OCI-M1 (cell line): ENCODE measurements at regions not wholly inside any gene's neighbourhood (a gene's known extent, or its start where the extent isn't known, plus 50 kb on each side); places are given as distances from the start of the nearest gene placed in this dataset.
"Not testable (repeated sequence)": the region's sequence is repeated elsewhere in the genome, so short reads cannot be mapped to it uniquely, and the experiment has no call there.

Source experiments
- DNase-seq: peaks from one replicate; lab custom pipeline; 2025; lab: John Stamatoyannopoulos, UW

DNA sequence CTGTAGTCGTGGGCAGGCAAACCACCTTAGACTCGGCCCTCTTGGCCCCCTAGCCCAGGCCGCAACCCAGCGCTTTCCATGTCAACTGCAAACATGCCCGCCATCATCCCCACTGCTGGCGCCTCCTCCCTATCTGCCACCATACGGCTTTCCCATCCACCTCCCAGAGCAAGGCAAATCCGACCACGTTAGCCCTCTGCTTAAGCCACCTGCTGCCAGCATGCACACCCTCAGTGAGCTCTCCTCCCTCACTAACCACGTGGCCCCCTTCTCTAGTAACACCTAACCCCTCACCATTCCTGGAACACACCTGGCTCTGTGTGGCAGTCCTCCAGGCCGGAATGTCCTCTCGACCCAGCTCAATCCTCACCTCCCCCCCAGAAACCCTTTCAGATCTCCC lies 534.8 kb downstream of the TP53TG3F start:
- not testable (repeated sequence) for DNase-seq

DNA sequence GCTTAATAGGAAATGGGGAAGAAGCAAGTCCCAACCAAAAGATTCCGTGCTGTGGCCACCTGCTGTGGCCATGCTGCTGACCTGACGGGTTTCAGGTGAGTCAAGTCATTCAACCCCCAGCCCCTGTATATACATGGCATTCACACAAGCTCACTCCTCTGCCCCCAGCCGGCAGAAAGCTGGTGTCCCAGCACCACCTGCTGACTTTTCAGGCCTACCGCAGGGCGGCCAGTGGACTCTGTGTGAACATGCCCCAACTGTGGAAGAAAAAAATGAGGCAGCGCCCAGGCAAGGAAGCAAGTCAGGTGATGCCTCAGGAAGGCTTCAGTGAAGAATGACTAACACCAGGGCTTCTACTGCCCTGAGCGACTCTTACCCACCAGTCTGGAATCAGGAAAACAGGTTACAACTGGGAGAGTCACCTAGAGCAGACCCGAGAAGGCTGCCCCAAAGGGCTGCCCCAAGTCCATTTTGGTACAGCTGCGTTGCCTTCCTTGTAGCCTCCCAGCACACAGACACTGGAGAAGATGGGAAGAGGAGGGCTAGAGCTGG lies 536.5 kb downstream of the TP53TG3F start:
- not testable (repeated sequence) for DNase-seq

DNA sequence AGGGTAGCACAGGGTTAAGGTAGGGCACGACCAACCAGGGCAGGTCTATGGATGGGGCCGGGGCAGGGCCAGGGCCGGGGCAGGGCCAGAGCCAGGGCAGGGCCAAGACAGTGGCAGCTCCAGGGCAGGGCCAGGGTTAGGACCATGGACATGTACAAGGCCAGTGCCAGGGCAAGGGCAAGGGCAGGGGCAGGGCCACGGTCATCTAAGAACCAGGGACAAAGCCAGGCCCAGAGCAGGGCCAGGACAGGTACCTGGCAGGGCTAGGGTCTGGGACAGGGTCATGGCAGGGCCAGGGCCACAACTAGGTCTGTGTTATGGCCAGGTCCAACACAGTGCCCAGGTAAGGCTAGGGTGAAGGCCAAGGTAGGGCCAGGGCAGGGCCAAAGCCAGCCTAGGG lies 541.8 kb downstream of the TP53TG3F start:
- not testable (repeated sequence) for DNase-seq

DNA sequence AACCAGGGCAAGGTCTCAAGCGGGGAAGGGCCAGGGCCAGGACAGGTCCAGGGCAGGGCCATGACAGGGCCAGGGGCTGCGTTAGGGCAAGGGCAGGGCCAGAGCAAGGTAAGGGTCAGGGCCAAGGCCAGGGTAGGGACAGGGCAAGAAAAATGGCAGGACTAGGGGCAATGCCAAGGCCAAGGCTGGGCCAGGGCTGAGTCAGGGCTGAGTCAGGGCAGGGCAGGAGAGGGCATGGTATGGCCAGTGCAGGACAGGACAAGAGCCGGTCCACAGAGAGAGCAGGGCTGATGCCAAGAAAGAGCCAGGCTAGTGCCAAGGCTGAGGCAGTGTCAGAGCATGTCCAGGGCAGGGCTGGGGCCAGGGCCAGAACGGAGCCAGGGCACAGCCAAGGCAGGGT lies 542.5 kb downstream of the TP53TG3F start:
- not testable (repeated sequence) for DNase-seq

- DNase-seq = not testable (repeated sequence)
These were observed 555.7 kb downstream of the TP53TG3F start for GRCh38 chr16:34014841-34015820.

DNA sequence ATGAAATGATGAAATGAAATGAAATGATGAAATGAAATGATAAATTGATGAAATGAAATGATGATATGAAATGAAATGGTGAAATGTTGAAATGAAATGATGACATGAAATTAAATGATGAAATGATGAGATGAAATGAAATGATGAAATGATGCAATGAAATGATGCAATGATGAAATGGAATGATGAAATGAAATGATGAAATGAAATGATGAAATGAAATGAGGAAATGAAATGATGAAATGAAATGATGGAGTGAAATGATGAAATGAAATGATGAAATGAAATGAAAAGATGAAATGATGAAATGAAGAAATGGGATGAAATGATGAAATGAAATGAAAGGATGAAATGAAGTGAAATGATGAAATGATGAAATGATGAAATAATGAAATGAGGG lies 558.9 kb downstream of the TP53TG3F start:
- not testable (repeated sequence) for DNase-seq

GRCh38 chr16:34050787-34051320 lies 591.4 kb downstream of the TP53TG3F start:
- DNase-seq = no peak

GRCh38 chr16:34054137-34054536 lies 594.7 kb downstream of the TP53TG3F start:
- no peak for DNase-seq

- no peak for DNase-seq
These were observed 595.6 kb downstream of the TP53TG3F start for GRCh38 chr16:34054969-34055368.

DNA sequence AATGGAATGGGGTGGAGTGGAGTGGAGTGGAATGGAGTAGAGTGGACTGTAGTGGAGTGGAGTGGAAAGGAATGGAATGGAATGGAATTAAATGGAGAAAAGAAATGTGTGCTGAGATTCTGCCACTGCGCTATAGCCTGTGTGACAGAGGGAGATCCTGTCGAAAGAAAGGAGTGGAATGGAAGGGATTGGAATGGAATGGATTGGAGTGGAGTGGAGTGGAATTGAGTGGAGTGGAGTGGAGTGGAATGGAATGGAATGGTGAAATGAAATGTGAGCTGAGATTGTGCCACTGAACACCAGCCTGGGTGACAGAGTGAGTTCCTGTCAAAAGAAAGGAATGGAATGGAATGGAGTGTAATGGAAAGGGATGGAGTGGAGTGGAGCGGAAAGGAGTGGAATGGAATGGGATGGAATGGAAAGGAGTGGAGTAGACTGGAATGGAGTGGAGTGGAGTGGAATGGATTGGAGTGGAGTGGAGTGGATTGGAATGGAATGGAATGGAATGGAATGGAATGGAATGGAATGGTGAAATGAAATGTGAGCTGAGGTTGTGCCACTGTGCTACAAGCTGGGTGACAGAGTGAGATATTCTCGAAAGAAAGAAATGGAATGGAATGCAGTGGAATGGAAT lies 603.3 kb downstream of the TP53TG3F start:
- not testable (repeated sequence) for DNase-seq

DNA sequence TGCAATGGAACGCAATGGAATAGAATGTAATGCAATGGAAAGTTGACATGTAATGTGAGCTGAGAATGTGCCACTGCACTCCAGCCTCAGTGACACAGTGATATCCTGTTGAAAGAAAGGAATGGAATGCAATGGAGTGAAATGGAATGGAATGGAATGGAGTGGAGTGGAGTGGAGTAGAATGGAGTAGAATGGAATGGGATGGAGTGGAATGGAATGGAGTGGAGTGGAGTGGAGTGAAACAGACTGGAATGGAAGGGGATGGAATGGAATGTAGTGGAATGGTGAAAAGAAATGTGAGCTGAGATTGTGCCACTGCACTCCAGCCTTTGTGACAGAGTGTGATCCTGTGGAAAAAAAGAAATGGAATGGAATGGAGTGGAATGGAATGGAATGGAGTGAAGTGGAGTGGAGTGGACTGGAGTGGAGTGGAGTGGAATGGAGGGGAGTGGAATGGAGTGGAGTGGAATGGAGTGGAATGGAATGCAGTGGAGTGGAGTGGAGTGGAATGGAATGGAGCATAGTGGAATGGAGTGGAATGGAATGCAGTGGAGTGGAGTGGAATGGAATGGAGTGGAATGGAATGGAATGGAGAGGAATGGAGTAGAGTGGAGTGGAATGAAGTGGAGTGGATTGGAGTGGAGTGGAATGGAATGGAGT lies 604.2 kb downstream of the TP53TG3F start:
- DNase-seq = not testable (repeated sequence)

- DNase-seq = not testable (repeated sequence)
These were observed 605.2 kb downstream of the TP53TG3F start for GRCh38 chr16:34064602-34065001.

GRCh38 chr16:34069731-34070130 lies 610.3 kb downstream of the TP53TG3F start:
- not testable (repeated sequence) for DNase-seq

- DNase-seq = no peak
These were observed 619.3 kb downstream of the TP53TG3F start for GRCh38 chr16:34078691-34079090.

- DNase-seq = not testable (repeated sequence)
These were observed 625.6 kb downstream of the TP53TG3F start for GRCh38 chr16:34085038-34085437.

DNA sequence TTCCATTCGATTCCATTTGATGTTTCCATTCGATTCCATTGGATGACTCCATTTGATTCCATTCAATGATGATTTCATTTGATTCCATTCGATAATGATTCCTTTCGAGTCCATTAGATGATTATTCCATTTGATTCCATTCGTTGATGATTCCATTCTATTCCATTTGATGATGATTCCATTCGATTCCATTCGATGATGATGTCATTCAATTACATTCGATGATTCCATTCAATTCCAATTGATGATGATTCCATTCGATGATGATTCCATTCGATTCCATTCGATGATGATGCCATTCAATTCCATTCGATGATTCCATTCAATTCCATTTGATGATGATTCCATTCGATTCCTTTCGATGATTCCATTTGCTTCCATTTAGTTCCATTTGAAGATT lies 635.6 kb downstream of the TP53TG3F start:
- DNase-seq = not testable (repeated sequence)

GRCh38 chr16:34096911-34097310 lies 637.5 kb downstream of the TP53TG3F start:
- not testable (repeated sequence) for DNase-seq

- not testable (repeated sequence) for DNase-seq
These were observed 637.9 kb downstream of the TP53TG3F start for GRCh38 chr16:34097326-34097725.

DNA sequence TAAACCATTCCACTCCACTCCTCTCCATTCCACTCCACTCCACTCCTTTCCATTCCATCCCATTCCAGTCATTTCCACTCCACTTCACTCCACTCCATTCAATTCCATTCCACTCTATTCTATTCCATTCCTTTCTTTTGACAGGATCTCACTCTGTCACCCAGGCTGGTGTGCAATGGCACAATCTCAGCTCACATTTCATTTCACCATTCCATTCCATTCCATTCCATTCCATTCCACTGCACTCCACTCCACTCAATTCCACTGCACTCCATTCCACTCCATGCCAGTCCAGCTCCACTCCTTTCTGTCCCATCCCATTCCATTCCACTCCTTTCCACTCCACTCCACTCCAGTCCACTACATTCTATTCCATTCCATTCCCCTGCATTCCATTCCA lies 638.6 kb downstream of the TP53TG3F start:
- not testable (repeated sequence) for DNase-seq

GRCh38 chr16:34099028-34099427 lies 639.6 kb downstream of the TP53TG3F start:
- DNase-seq = not testable (repeated sequence)
